ENCODE measurements at regions not wholly inside any gene's neighbourhood (a gene's known extent, or its start where the extent isn't known, plus 50 kb on each side); places are given as distances from the start of the nearest gene placed in this dataset.

- TF ChIP-seq TCF12 (IDR thresholded peaks at IDR 0.05; ENCODE audit: low read depth) (no peak), FOXM1 (IDR thresholded peaks at IDR 0.05; ENCODE audit: borderline replicate concordance, low read depth) (no peak), USF1 (IDR thresholded peaks at IDR 0.05) (no peak), TAF1 (IDR thresholded peaks at IDR 0.05; ENCODE audit: low read depth) (no peak), MAX (IDR thresholded peaks at IDR 0.05) (no peak), EP300 (IDR thresholded peaks at IDR 0.05; ENCODE audit: borderline replicate concordance) (no peak), CEBPB (IDR thresholded peaks at IDR 0.05) (no peak), EGR1 (IDR thresholded peaks at IDR 0.05) (no peak), RAD21 (IDR thresholded peaks at IDR 0.05; ENCODE audit: low read depth) (no peak), CREB1 (IDR thresholded peaks at IDR 0.05; ENCODE audit: low read depth) (no peak), NFIC (IDR thresholded peaks at IDR 0.05) (no peak), ZBTB7A (IDR thresholded peaks at IDR 0.05; ENCODE audit: low read depth) (no peak), REST (IDR thresholded peaks at IDR 0.05; ENCODE audit: low read depth) (no peak), YY1 (IDR thresholded peaks at IDR 0.05; ENCODE audit: low read depth) (no peak), TEAD4 (IDR thresholded peaks at IDR 0.05) (no peak)
Measured at GRCh38 chr2:223701761-223702160, 99.6 kb upstream of the SCG2 start.

- TF ChIP-seq YY1 (IDR thresholded peaks at IDR 0.05; ENCODE audit: low read depth), result no peak
- no peak for TF ChIP-seq USF1 (IDR thresholded peaks at IDR 0.05)
- no peak for TF ChIP-seq TEAD4 (IDR thresholded peaks at IDR 0.05)
- TF ChIP-seq TCF12 (IDR thresholded peaks at IDR 0.05; ENCODE audit: low read depth), result no peak
- no peak for TF ChIP-seq RAD21 (IDR thresholded peaks at IDR 0.05; ENCODE audit: low read depth)
- TF ChIP-seq EP300 (IDR thresholded peaks at IDR 0.05; ENCODE audit: borderline replicate concordance), result no peak
- TF ChIP-seq NFIC (IDR thresholded peaks at IDR 0.05), result no peak
- TF ChIP-seq CREB1 (IDR thresholded peaks at IDR 0.05; ENCODE audit: low read depth), result no peak
- no peak for TF ChIP-seq EGR1 (IDR thresholded peaks at IDR 0.05)
- no peak for TF ChIP-seq FOXM1 (IDR thresholded peaks at IDR 0.05; ENCODE audit: borderline replicate concordance, low read depth)
- TF ChIP-seq TAF1 (IDR thresholded peaks at IDR 0.05; ENCODE audit: low read depth), result no peak
- TF ChIP-seq MAX (IDR thresholded peaks at IDR 0.05), result no peak
- TF ChIP-seq REST (IDR thresholded peaks at IDR 0.05; ENCODE audit: low read depth), result no peak
- no peak for TF ChIP-seq CEBPB (IDR thresholded peaks at IDR 0.05)
Measured at GRCh38 chr2:223700221-223700620, 98.1 kb upstream of the SCG2 start.

- TF ChIP-seq YY1 (IDR thresholded peaks at IDR 0.05; ENCODE audit: low read depth), result no peak
- no peak for TF ChIP-seq ZBTB7A (IDR thresholded peaks at IDR 0.05; ENCODE audit: low read depth)
- TF ChIP-seq REST (IDR thresholded peaks at IDR 0.05; ENCODE audit: low read depth), result no peak
- TF ChIP-seq RAD21 (IDR thresholded peaks at IDR 0.05; ENCODE audit: low read depth), result no peak
- no peak for TF ChIP-seq NFIC (IDR thresholded peaks at IDR 0.05)
Measured at GRCh38 chr2:223697892-223698645, 95.9 kb upstream of the SCG2 start.

GRCh38 chr2:223697316-223697891, 95.2 kb upstream of the SCG2 start:
- no peak for TF ChIP-seq ZBTB7A (IDR thresholded peaks at IDR 0.05; ENCODE audit: low read depth)
- TF ChIP-seq YY1 (IDR thresholded peaks at IDR 0.05; ENCODE audit: low read depth), result no peak
- no peak for TF ChIP-seq EGR1 (IDR thresholded peaks at IDR 0.05)
- no peak for TF ChIP-seq EP300 (IDR thresholded peaks at IDR 0.05; ENCODE audit: borderline replicate concordance)
- no peak for TF ChIP-seq TCF12 (IDR thresholded peaks at IDR 0.05; ENCODE audit: low read depth)
- TF ChIP-seq NFIC (IDR thresholded peaks at IDR 0.05), result no peak
- no peak for TF ChIP-seq FOXM1 (IDR thresholded peaks at IDR 0.05; ENCODE audit: borderline replicate concordance, low read depth)
- TF ChIP-seq TEAD4 (IDR thresholded peaks at IDR 0.05), result no peak
- TF ChIP-seq RAD21 (IDR thresholded peaks at IDR 0.05; ENCODE audit: low read depth), result no peak
- no peak for TF ChIP-seq USF1 (IDR thresholded peaks at IDR 0.05)
- no peak for TF ChIP-seq TAF1 (IDR thresholded peaks at IDR 0.05; ENCODE audit: low read depth)
- no peak for TF ChIP-seq CREB1 (IDR thresholded peaks at IDR 0.05; ENCODE audit: low read depth)
- no peak for TF ChIP-seq MAX (IDR thresholded peaks at IDR 0.05)

Data from Ishikawa (cell line).